CD4-positive, alpha-beta T cell (primary cell): ENCODE measurements at regions not wholly inside any gene's neighbourhood (a gene's known extent, or its start where the extent isn't known, plus 50 kb on each side); places are given as distances from the start of the nearest gene placed in this dataset.

ENCODE experiments used
- ATAC-seq: fragments of 200-7000 bp; cut with Tn5 transposase; one replicate; pipeline ENCODE4 v1.10.0; 2022; ENCODE audit warnings: mild to moderate bottlenecking; ENCODE audit not compliant: poor library complexity
- CTCF ChIA-PET: fragments of 350-600 bp; sonication (Branson Sonifier 250); formaldehyde crosslinking; loops from one replicate; lab custom pipeline; 2021; ENCODE audit warnings: antibody characterized with exemption, inconsistent platforms; lab: Charles Lee
- POLR2A ChIA-PET: fragments of 350-600 bp; sonication (Branson Sonifier 250); formaldehyde crosslinking; loops from one replicate; lab custom pipeline; 2021; ENCODE audit warnings: antibody characterized with exemption, inconsistent platforms; lab: Charles Lee
- DNase-seq, 14 experiments: peaks; one replicate each; pipeline ENCODE4 v3.0.0-alpha.2; 2013 to 2020; ENCODE audit warnings: mixed read lengths in 2 of 14
- H3K27ac ChIP-seq, 2 donors: one replicate each; pipeline versions ENCODE4 v1.5.1 to v1.7.0; 2013; ENCODE audit warnings: low read length in 2 of 2, low read depth in 1 of 2, mild to moderate bottlenecking in 1 of 2
- H3K27me3 ChIP-seq, 2 experiments: 1 replicate in 1 of 2; 2 replicates in 1 of 2; pipeline versions ENCODE4 v1.6.1 to v1.7.0; 2013; ENCODE audit warnings: low read length in 2 of 2, control low read depth in 1 of 2, mild to moderate bottlenecking in 1 of 2, moderate library complexity in 1 of 2; ENCODE audit not compliant: insufficient read depth in 2 of 2, control insufficient read depth in 1 of 2
- H3K36me3 ChIP-seq: one replicate; pipeline ENCODE4 v1.6.1; 2013; ENCODE audit warnings: low read length, control low read depth; ENCODE audit not compliant: insufficient read depth
- H3K4me1 ChIP-seq: one replicate; pipeline ENCODE4 v1.6.1; 2013; ENCODE audit warnings: low read length, control low read depth; ENCODE audit not compliant: insufficient read depth
- H3K4me3 ChIP-seq: one replicate; pipeline ENCODE4 v1.5.1; 2013; ENCODE audit warnings: mild to moderate bottlenecking, low read length, moderate library complexity
- H3K9me3 ChIP-seq, 2 experiments: 1 replicate in 1 of 2; 2 replicates in 1 of 2; pipeline versions ENCODE4 v1.6.1 to v1.7.0; 2013; ENCODE audit warnings: low read length in 2 of 2, mild to moderate bottlenecking in 2 of 2, control low read depth in 1 of 2, moderate library complexity in 1 of 2; ENCODE audit not compliant: control insufficient read depth in 1 of 2, insufficient read depth in 1 of 2
- H3K27ac Mint-ChIP-seq: one replicate; pipeline ENCODE4 v1.8.0; 2020; ENCODE audit warnings: mixed read lengths
- H3K27me3 Mint-ChIP-seq: one replicate; pipeline ENCODE4 v1.8.0; 2021; ENCODE audit warnings: mixed read lengths
- H3K36me3 Mint-ChIP-seq: one replicate; pipeline ENCODE4 v1.8.0; 2021; ENCODE audit warnings: low read depth, mixed read lengths
- H3K4me1 Mint-ChIP-seq: one replicate; pipeline ENCODE4 v1.8.0; 2021; ENCODE audit warnings: low read depth, mixed read lengths
- H3K4me3 Mint-ChIP-seq: one replicate; pipeline ENCODE4 v1.8.0; 2020; ENCODE audit warnings: mild to moderate bottlenecking, mixed read lengths
- H3K9me3 Mint-ChIP-seq: one replicate; pipeline ENCODE4 v1.8.0; 2020; ENCODE audit warnings: mixed read lengths
- intact Hi-C, 2 experiments: fragments of 100-400 bp; cut with DNase I in 1 of 2; cut with micrococcal nuclease in 1 of 2; formaldehyde crosslinking; loops; one replicate each; pipeline versions ENCODE4 v1.15.1 to v1.9.0; 2023 to 2025; cut with DNase I, micrococcal nuclease
- TF ChIP-seq, protein P1 (sequence below): fragments of 200-600 bp; IDR thresholded peaks from one replicate; pipeline ENCODE4 v1.8.0; 2022; ENCODE audit warnings: antibody characterized with exemption, mild to moderate bottlenecking

DNA sequence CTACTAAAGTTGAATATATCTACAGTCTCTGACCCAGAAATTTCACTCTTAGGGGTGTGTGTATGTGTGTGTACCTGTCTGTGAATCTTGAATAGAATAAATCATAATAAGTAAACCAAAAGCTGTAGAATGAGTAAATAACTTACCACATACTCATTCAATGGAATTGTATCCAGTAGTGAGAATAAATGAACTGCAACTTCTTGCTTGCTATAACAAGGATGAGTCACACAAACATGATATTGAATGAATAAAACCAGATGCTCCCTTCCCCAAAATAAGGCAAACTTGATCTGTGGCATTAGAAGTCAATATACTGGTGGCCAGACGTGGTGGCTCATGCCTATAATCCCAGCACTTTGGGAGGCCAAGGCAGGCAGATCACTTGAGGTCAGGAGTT is 259.8 kb upstream of the MON1B start:
- no peaks in the 10 kb centered on the region for H3K9me3 ChIP-seq
- no peak overlapping the region for H3K4me3 ChIP-seq
- intact Hi-C loops, result no loop called here
- DNase-seq (no peak), ATAC-seq (no peak)
- TF ChIP-seq, protein P1, sequence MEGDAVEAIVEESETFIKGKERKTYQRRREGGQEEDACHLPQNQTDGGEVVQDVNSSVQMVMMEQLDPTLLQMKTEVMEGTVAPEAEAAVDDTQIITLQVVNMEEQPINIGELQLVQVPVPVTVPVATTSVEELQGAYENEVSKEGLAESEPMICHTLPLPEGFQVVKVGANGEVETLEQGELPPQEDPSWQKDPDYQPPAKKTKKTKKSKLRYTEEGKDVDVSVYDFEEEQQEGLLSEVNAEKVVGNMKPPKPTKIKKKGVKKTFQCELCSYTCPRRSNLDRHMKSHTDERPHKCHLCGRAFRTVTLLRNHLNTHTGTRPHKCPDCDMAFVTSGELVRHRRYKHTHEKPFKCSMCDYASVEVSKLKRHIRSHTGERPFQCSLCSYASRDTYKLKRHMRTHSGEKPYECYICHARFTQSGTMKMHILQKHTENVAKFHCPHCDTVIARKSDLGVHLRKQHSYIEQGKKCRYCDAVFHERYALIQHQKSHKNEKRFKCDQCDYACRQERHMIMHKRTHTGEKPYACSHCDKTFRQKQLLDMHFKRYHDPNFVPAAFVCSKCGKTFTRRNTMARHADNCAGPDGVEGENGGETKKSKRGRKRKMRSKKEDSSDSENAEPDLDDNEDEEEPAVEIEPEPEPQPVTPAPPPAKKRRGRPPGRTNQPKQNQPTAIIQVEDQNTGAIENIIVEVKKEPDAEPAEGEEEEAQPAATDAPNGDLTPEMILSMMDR, result no peak
- Mint-ChIP-seq H3K4me3 (no peak overlapping the region), H3K27me3 (no peaks in the 10 kb centered on the region), H3K27ac (no peak overlapping the region), H3K4me1 (no peaks in the 10 kb centered on the region), H3K36me3 (no peaks in the 10 kb centered on the region), H3K9me3 (peaks cover 3% of the 10 kb centered on the region)
- no peaks in the 10 kb centered on the region for H3K4me1 ChIP-seq
- ChIA-PET CTCF (no interaction called here), POLR2A (no interaction called here)
- no peak overlapping the region for H3K27ac ChIP-seq
- H3K27me3 ChIP-seq, result no peaks in the 10 kb centered on the region
- no peaks in the 10 kb centered on the region for H3K36me3 ChIP-seq

DNA sequence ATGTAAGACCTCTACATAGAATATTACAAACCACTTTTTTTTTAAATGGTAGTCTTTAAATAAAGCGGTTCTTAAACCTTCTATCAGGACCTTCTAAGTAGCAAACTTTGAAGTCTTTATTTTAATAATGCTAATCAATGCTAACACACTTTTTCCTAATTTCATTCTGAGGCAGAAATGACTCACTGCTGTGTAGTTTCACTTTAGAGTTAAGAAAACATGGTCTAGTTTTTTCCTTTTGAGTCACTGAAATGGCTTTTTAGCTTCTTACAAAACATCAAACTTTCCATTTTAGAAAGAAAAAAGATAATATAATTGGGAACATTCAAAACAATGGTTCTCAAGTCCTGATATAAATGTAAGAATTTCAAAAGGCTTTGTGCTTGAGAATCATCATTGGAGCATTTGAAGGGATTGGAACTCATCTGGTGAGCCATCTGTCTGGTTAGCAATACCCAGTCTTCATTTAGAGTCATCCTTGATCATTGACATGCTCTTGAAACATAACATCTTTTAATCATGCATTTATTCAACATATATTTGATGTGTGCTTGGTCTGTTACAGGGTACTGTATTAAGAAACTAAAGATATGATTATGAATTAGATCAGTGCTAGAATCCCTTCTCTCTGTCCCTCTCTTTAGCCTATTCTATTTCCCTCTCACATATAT is 258.3 kb upstream of the MON1B start:
- TF ChIP-seq, protein P1, result no peak
- ChIA-PET POLR2A (no interaction called here), CTCF (no interaction called here)
- no peaks in the 10 kb centered on the region for H3K4me1 Mint-ChIP-seq
- Histone ChIP-seq H3K4me3 (no peak overlapping the region), H3K27me3 (no peaks in the 10 kb centered on the region), H3K9me3 (no peaks in the 10 kb centered on the region), H3K4me1 (no peaks in the 10 kb centered on the region), H3K36me3 (no peaks in the 10 kb centered on the region), H3K27ac (no peak overlapping the region)
- no peaks in the 10 kb centered on the region for H3K36me3 Mint-ChIP-seq
- intact Hi-C loops, result no loop called here
- DNase-seq, result no peak
- H3K27ac Mint-ChIP-seq, result no peak overlapping the region
- peaks cover 6% of the 10 kb centered on the region for H3K9me3 Mint-ChIP-seq
- no peaks in the 10 kb centered on the region for H3K27me3 Mint-ChIP-seq
- no peak overlapping the region for H3K4me3 Mint-ChIP-seq
- ATAC-seq, result no peak

DNA sequence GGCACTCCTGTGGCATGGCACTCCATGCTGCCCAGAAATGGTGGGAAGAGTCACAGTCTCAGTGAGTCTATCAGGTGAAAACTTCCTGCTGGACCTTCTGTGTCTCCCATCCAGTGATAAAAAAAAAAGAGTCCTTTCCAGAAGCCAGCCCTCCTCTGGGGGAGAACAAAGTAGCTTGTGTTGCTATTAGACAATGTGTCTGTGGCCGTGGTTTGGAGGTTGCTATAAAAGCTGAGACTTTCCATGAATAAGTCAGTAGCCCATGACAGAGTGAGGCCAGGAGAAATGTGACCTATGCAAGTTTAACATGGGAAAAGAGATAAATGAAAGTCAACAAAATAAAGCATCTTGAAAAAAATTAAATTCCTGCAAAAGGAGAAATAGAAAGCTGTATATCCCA is 250.7 kb upstream of the MON1B start:
- DNase-seq (no peak), ATAC-seq (no peak)
- H3K4me3 ChIP-seq, result no peak overlapping the region
- ChIA-PET POLR2A (no interaction called here), CTCF (no interaction called here)
- H3K27me3 Mint-ChIP-seq, result no peaks in the 10 kb centered on the region
- H3K4me1 Mint-ChIP-seq, result no peaks in the 10 kb centered on the region
- H3K36me3 Mint-ChIP-seq, result no peaks in the 10 kb centered on the region
- no peaks in the 10 kb centered on the region for H3K4me1 ChIP-seq
- H3K4me3 Mint-ChIP-seq, result no peak overlapping the region
- H3K9me3 ChIP-seq, result no peaks in the 10 kb centered on the region
- H3K9me3 Mint-ChIP-seq, result peaks cover 3% of the 10 kb centered on the region
- H3K27ac Mint-ChIP-seq, result no peak overlapping the region
- no peaks in the 10 kb centered on the region for H3K36me3 ChIP-seq
- intact Hi-C loops, result no loop called here
- TF ChIP-seq, protein P1, result no peak
- peaks cover 0 to 2% of the 10 kb centered on the region in 2 experiments for H3K27me3 ChIP-seq
- H3K27ac ChIP-seq, result no peak overlapping the region
